HG02678 (cell line): ENCODE measurements at regions not wholly inside any gene's neighbourhood (a gene's known extent, or its start where the extent isn't known, plus 50 kb on each side); places are given as distances from the start of the nearest gene placed in this dataset.

Experiments
- ATAC-seq: cut with Tn5 transposase; IDR thresholded peaks from one replicate; pipeline ENCODE4 v1.9.1; 2021; ENCODE audit warnings: mild to moderate bottlenecking, moderate library complexity; ENCODE audit not compliant: unreplicated experiment

- ATAC-seq: no peak
Observed at GRCh38 chr11:26777372-26777808, 55.5 kb upstream of the SLC5A12 start.

- ATAC-seq: no peak
Observed at GRCh38 chr11:26778000-26778757, 56.3 kb upstream of the SLC5A12 start.

- ATAC-seq: no peak
Observed at GRCh38 chr11:26779074-26779865, 57.4 kb upstream of the SLC5A12 start.

- no peak for ATAC-seq
Observed at GRCh38 chr11:26780376-26781085, 58.7 kb upstream of the SLC5A12 start.

GRCh38 chr11:26782220-26782965 is 60.5 kb upstream of the SLC5A12 start:
- ATAC-seq: no peak

GRCh38 chr11:26783997-26784396 is 62.1 kb upstream of the SLC5A12 start:
- no peak for ATAC-seq

GRCh38 chr11:26790738-26791137 is 68.9 kb upstream of the SLC5A12 start:
- ATAC-seq: no peak

- ATAC-seq: no peak
Observed at GRCh38 chr11:26792941-26793340, 71.1 kb upstream of the SLC5A12 start.

- no peak for ATAC-seq
Observed at GRCh38 chr11:26793487-26793886, 71.6 kb upstream of the SLC5A12 start.

GRCh38 chr11:26801601-26802000 is 79.7 kb upstream of the SLC5A12 start:
- no peak for ATAC-seq

- no peak for ATAC-seq
Observed at GRCh38 chr11:26805001-26805400, 83.1 kb upstream of the SLC5A12 start.

- ATAC-seq: no peak
Observed at GRCh38 chr11:26806219-26806618, 84.4 kb upstream of the SLC5A12 start.

GRCh38 chr11:26820739-26821138 is 98.9 kb upstream of the SLC5A12 start:
- ATAC-seq: no peak

GRCh38 chr11:26823963-26824362 is 102.1 kb upstream of the SLC5A12 start:
- ATAC-seq: no peak

GRCh38 chr11:26827567-26828081 is 105.8 kb upstream of the SLC5A12 start:
- ATAC-seq: no peak

- ATAC-seq: no peak
Observed at GRCh38 chr11:26828288-26828687, 106.4 kb upstream of the SLC5A12 start.

GRCh38 chr11:26830218-26830617 is 108.4 kb upstream of the SLC5A12 start:
- no peak for ATAC-seq

- ATAC-seq: no peak
Observed at GRCh38 chr11:26830757-26831156, 108.9 kb upstream of the SLC5A12 start.

- no peak for ATAC-seq
Observed at GRCh38 chr11:26834601-26835000, 112.7 kb upstream of the SLC5A12 start.

- ATAC-seq: no peak
Observed at GRCh38 chr11:26835611-26836010, 113.8 kb upstream of the SLC5A12 start.

GRCh38 chr11:26837154-26837553 is 115.3 kb upstream of the SLC5A12 start:
- ATAC-seq: no peak
